Fibroblast of skin of left biceps (primary cell): ENCODE measurements at regions not wholly inside any gene's neighbourhood (a gene's known extent, or its start where the extent isn't known, plus 50 kb on each side); places are given as distances from the start of the nearest gene placed in this dataset.

Source experiments
- DNase-seq, 2 experiments: peaks; one replicate each; pipeline ENCODE4 v3.0.0-alpha.2; 2013; ENCODE audit warnings: low read depth in 2 of 2

- no peak for DNase-seq
Measured at GRCh38 chr16:10312784-10313724, 72.8 kb upstream of the ATF7IP2 start.

GRCh38 chr16:10314317-10314716 is 71.5 kb upstream of the ATF7IP2 start:
- no peak for DNase-seq

DNA sequence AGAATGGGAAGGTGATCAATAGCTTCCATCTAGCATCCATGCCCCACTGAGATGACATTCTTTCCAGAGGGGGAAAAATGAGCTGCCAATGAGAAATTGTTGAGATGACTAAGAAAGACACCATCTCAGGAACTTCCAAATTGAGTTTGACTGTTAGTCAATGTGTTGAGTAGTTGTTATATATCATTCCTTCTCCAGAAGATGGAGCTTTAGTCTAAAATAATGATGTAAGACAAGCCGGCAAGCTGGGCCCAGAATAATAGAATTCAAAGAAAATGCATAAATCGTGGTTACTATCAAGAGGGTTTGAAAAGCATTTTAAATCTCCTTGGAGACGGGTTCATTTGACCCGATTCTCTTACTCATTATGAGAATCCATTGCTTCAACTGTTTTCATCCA is 71.0 kb upstream of the ATF7IP2 start:
- peak in 1 of 2 experiments; percentile 1 for DNase-seq

DNA sequence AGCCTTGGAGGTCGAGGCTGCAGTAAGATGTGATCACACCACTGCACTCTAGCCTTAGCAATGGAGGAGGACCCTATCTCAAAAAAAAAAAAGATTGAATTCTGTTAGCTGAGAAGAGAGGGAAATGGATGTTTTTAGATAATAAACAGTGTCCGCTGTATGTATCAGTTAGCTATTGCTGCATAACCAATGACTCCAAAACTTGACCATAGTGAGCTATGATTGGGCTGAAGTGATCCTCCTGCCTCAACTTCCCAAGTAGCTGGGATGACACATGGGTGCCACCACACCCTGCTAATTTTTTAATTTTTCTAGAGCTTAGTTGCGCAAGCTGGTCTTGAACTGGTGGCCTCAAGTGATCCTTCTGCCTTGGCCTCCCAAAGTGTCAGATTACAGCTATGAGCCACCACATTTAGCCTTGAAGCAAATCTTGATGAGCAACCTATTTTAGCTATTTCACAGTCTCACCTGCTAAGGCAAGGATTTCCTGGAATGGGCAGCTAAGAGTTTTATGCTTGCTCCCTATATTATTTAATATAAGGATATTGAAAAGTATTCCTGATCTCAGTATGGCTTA is 68.3 kb upstream of the ATF7IP2 start:
- DNase-seq: no peak

- no peak for DNase-seq
Measured at GRCh38 chr16:10318798-10319500, 66.9 kb upstream of the ATF7IP2 start.

GRCh38 chr16:10321407-10322387 is 64.2 kb upstream of the ATF7IP2 start:
- DNase-seq: no peak

DNA sequence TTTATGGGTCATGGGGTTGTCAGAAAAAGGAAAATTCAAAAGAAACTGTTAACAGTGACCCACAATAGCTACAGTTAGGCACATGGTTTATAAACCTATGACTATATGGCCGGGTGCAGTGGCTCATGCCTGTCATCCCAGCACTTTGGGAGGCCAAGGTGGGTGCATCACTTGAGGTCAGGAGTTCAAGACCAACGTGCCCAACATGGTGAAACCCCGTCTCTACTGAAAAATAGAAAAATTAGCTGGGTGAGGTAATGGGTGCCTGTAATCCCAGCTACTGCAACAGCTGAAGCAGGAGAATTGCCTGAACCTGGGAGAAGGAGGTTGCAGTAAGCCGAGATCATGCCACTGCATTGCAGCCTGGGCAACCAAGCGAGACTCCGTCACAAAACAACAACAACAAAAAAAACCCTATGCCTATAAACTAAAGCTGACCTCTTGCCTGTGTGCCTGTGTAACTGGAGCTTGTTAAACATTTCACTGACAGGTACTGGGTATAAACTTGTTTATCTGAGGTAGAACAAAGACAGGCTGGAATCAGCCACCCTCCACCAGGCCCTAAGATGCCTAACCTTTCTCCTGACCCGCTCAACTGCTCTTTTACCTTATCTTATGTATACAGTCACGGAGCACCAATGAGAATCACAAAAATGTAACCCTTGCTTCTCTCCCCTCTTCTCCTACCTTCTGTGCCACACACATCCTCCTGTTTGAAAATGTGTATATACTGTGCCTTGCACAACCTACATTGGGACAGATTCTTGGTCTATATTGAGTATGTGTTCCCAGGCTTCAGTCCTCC is 62.9 kb upstream of the ATF7IP2 start:
- no peak for DNase-seq

GRCh38 chr16:10323528-10323869 is 62.4 kb upstream of the ATF7IP2 start:
- DNase-seq: no peak

GRCh38 chr16:10324210-10324609 is 61.7 kb upstream of the ATF7IP2 start:
- DNase-seq: no peak

- no peak for DNase-seq
Measured at GRCh38 chr16:10325783-10326543, 59.9 kb upstream of the ATF7IP2 start.

DNA sequence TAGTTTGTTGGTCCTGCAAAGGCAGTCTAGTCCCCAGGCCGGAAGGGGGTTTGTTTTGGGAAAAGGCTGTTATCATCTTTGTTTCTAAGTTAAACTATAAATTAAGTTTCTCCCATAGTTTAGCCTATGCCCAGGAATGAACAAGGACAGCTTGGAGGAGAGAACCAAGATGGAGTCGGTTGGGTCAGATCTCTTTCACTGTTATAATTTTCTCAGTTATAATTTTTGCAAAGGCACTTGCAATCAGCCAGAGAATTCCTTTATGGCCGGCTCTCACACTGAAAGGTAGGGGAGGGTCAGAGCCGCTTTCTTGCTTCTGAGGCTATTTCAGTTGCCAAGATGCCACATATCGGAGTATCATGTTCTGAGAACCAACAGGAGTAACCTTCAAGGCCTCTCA is 59.2 kb upstream of the ATF7IP2 start:
- DNase-seq: no peak

DNA sequence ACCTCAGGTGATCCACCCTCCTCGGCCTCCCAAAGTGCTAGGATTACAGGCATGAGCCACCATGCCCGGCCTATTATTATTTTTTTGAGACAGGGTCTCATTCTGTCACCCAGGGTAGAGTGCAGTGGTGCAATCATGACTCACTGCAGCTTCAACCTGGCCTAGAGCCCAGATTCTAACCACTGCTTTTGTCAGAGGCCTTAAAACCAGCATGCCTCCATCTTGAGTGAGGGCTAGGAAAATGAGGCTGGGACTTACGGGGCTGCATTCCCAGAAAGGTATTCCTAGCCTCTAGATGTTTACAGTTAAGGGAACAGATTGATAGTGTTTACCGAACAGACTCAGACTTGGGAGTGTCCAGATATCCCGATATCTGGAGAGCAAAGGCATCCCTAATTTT is 57.6 kb upstream of the ATF7IP2 start:
- peak; percentile 21 to 35 for DNase-seq

DNA sequence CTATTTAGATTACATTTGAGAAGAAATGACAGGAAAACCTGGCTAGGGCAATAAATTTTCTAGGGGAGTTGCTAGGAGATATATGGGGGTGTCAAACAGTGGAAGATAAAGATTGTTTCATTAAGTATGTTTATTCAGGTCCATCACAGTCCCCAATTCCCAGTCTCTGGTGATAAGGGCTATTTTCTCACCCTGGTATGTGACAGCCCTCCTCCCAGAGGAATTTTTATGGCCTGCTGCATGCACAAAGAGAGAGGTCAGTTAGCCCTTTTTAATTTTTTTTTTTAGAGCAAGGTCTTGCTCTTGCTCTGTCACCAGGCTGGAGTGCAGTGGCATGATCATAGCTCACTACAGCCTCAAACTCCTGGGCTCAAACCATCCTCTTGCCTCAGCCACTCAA is 53.6 kb upstream of the ATF7IP2 start:
- DNase-seq: no peak

- DNase-seq: no peak
Measured at GRCh38 chr16:10332775-10333174, 53.1 kb upstream of the ATF7IP2 start.

DNA sequence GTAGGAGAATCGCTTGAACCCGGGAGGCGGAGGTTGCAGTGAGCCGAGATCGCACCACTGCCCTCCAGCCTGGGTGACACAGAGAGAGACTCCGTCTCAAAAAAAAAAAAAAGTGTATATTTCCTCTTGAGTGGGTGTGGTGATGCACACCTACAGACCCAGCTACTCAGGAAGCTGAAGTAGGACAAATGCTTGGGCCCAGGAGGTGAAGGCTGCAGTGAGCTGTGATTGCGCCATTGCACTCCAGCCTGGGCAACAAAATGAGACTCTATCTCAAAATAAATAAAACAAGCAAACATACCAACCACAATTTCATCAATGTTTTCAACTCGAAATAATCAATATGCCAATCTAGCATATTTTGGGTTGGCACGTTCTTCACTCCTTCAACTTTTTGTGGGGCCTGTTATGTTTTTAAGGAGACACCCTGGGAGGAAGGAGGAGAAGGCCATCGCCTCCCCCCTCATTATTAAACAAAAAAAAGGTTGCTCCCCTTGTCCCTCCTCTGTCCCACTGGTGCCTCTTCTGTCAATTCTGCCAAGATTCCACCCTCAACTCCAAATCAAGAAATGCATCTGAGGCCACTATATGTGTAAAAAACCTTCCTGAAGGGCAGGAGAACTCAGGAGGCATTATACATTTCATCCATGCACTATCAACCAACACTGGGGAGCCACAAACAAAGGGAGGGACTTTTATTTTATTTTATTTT is 52.4 kb upstream of the ATF7IP2 start:
- no peak for DNase-seq

DNA sequence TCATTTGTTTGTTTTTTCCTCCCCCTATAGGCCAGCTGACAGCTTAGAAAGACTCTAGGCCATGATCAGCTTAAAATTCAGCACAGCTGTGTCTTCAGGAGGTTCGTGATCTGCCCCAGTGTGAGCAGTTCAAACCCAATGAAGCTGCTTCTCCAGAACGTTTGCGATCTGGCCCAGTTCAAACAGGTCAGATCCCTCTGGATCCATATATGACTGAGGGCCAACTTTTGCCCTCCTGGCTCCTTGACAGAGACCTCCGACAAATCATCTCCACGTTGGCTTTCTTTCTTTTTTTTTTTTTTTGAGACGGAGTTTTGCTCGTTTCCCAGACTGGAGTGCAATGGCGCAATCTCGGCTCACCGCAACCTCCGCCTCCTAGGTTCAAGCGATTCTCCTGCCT is 50.2 kb upstream of the ATF7IP2 start:
- DNase-seq: no peak
